C4-2B (cell line): ENCODE measurements at regions not wholly inside any gene's neighbourhood (a gene's known extent, or its start where the extent isn't known, plus 50 kb on each side); places are given as distances from the start of the nearest gene placed in this dataset.

ENCODE experiments used
- H3K27ac ChIP-seq: fragments of 450-650 bp; 2 replicates; pipeline ENCODE4 v1.5.1; 2017
- CTCF ChIP-seq: fragments of 450-650 bp; conservative IDR thresholded peaks from 2 replicates; pipeline ENCODE4 v1.5.1; 2017; ENCODE audit warnings: mild to moderate bottlenecking
- ZFX ChIP-seq: fragments of 450-650 bp; IDR thresholded peaks from 2 replicates; pipeline ENCODE4 v1.6.1; 2017

- TF ChIP-seq ZFX = no peak
- TF ChIP-seq CTCF = no peak
- no peak overlapping the region for H3K27ac ChIP-seq
Observed at GRCh38 chr2:39914949-39915348, 135.9 kb upstream of the THUMPD2 start.

GRCh38 chr2:39913648-39914461, 134.8 kb upstream of the THUMPD2 start:
- TF ChIP-seq ZFX (no peak), CTCF (peak; percentile 68)

GRCh38 chr2:39902103-39902502, 123.0 kb upstream of the THUMPD2 start:
- H3K27ac ChIP-seq = no peak overlapping the region
- TF ChIP-seq ZFX = no peak
- TF ChIP-seq CTCF = no peak

More at GRCh38 chr2:39913648-39914461, 134.8 kb upstream of the THUMPD2 start:
- no peak overlapping the region for H3K27ac ChIP-seq

- TF ChIP-seq ZFX (no peak), CTCF (no peak)
- no peak overlapping the region for H3K27ac ChIP-seq
Observed at GRCh38 chr2:39898934-39899333, 119.9 kb upstream of the THUMPD2 start.

- TF ChIP-seq ZFX (no peak), CTCF (no peak)
- no peak overlapping the region for H3K27ac ChIP-seq
Observed at GRCh38 chr2:39897273-39897672, 118.2 kb upstream of the THUMPD2 start.

- no peak overlapping the region for H3K27ac ChIP-seq
- TF ChIP-seq CTCF = no peak
- TF ChIP-seq ZFX = no peak
Observed at GRCh38 chr2:39894082-39894481, 115.0 kb upstream of the THUMPD2 start.

- TF ChIP-seq ZFX (no peak), CTCF (no peak)
- H3K27ac ChIP-seq = no peak overlapping the region
Observed at GRCh38 chr2:39893616-39894015, 114.6 kb upstream of the THUMPD2 start.
